T-helper 2 cell treated with Interferon-gamma antibody and Interleukin-4, amounts not matched to agents 5 μg/mL and 100 μg/mL, for 36 hours (primary cell): ENCODE measurements at regions not wholly inside any gene's neighbourhood (a gene's known extent, or its start where the extent isn't known, plus 50 kb on each side); places are given as distances from the start of the nearest gene placed in this dataset.

Experiments used
- DNase-seq: peaks from one replicate; pipeline ENCODE4 v3.0.0; 2021; ENCODE audit warnings: low spot score
- H3K27ac Mint-ChIP-seq: one replicate; pipeline ENCODE4 v1.8.0; 2021; ENCODE audit warnings: mild to moderate bottlenecking, mixed read lengths
- H3K27me3 Mint-ChIP-seq: one replicate; pipeline ENCODE4 v1.8.0; 2021; ENCODE audit warnings: low read depth, mixed read lengths
- H3K36me3 Mint-ChIP-seq: one replicate; pipeline ENCODE4 v1.8.0; 2021; ENCODE audit warnings: low read depth, mixed read lengths
- H3K4me1 Mint-ChIP-seq: one replicate; pipeline ENCODE4 v1.8.0; 2021; ENCODE audit warnings: low read depth, mixed read lengths
- H3K4me3 Mint-ChIP-seq: one replicate; pipeline ENCODE4 v1.8.0; 2022; ENCODE audit warnings: mild to moderate bottlenecking, moderate library complexity, mixed read lengths
- H3K9me3 Mint-ChIP-seq: one replicate; pipeline ENCODE4 v1.8.0; 2021; ENCODE audit warnings: mixed read lengths

DNA sequence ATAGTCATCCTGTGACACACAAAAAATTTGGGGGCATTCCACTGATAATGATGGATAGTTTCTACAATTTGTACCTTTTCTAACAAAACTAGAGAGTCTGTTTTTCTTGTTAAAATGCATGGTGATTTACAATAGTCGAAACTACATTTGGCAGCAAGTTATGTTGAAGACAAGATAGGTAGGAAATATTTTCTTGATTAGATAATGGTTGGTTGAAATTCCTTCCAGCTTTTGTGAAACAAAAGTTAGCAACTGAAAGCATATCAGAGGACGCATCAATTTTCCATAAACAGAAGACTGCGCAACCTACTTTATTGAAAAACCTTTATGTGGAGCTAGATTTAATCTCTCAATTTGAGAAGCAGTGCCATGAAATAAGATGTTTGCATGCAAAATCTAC, 155.8 kb upstream of the GLI3 start:
- Mint-ChIP-seq H3K9me3 (no peaks in the 10 kb centered on the region), H3K27me3 (no peaks in the 10 kb centered on the region), H3K36me3 (no peaks in the 10 kb centered on the region), H3K4me1 (no peaks in the 10 kb centered on the region), H3K27ac (no peak overlapping the region), H3K4me3 (no peak overlapping the region)
- no peak for DNase-seq

DNA sequence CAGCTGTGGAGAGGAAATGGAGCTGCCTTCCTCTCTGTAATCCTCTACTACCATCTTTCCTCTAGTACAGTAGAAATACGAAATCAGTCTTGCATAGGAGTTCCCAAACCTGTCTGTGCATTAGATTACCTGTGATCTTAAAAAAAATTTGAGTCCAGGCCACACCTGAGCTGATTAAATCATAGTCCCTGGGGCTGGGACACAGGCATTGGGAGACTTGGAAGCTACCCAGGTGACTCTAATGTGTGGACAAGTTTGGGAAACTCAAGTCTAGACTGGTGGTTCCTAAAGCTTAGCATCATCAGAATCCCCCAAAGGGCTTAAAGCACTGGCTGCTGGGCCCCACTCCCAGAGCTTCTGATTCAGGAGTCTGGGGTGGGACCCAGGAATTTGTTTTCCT, 152.7 kb upstream of the GLI3 start:
- H3K4me3 Mint-ChIP-seq, result no peak overlapping the region
- no peak for DNase-seq
- no peaks in the 10 kb centered on the region for H3K9me3 Mint-ChIP-seq
- H3K4me1 Mint-ChIP-seq, result no peaks in the 10 kb centered on the region
- no peaks in the 10 kb centered on the region for H3K27me3 Mint-ChIP-seq
- no peaks in the 10 kb centered on the region for H3K36me3 Mint-ChIP-seq
- H3K27ac Mint-ChIP-seq, result no peak overlapping the region

DNA sequence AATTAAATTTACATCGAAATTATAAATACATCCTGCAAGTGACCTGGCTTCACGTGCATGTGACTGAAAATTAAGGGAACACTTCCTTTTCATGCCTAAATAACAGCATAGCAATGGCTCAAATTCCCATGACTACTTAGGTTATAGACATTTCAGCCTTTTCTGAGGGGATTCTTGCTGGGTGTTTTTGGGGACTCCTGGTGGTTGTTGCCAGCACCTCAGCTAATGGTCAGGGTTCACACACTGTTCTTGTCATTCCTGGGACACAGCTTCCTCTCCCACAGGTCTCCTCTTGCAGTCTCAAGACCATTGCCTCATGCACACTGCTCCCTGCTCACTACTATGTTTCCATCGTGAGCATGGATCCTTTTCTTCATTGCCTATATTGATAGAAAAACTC, 148.9 kb upstream of the GLI3 start:
- DNase-seq, result no peak
- Mint-ChIP-seq H3K36me3 (no peaks in the 10 kb centered on the region), H3K27ac (no peak overlapping the region), H3K27me3 (no peaks in the 10 kb centered on the region), H3K4me1 (no peaks in the 10 kb centered on the region), H3K4me3 (no peak overlapping the region), H3K9me3 (no peaks in the 10 kb centered on the region)

DNA sequence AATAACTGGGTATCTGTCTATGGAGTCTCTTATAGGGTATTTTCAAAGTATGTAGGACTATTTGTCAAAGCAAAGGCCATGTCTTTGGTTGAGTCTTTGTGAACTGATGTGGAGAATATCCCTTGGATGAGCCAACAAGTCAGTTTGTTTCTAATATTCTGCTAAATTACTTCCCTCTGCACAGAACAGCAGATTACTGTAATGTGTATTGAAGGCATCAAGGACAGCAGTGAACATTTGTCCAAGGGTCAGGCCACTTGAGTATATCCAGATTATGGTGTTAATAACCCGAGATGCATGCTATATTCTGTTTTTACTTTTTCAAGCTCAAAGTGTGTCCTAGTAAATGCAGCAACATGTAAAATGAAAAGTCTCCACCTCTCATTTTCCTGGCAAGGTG, 144.2 kb upstream of the GLI3 start:
- Mint-ChIP-seq H3K27ac (no peak overlapping the region), H3K9me3 (no peaks in the 10 kb centered on the region), H3K27me3 (no peaks in the 10 kb centered on the region), H3K4me3 (no peak overlapping the region), H3K4me1 (no peaks in the 10 kb centered on the region), H3K36me3 (no peaks in the 10 kb centered on the region)
- no peak for DNase-seq

DNA sequence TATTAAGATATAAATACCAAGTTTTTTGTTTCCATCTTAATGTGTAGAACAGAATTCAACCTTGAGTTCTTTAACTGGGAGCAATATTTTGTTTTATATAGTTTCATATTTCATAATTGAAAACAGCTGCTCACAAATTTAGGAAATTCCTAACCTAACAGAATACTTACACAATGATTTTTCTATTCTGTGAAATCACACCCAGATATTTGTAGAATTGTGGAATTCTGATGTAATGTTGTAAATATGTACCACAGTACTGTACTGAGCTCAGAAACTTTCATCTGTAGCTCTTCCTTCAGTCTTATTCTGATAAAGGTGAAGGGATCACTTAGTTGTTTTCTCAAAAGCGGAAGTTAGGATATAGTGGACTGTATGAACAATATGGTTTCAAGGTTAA, 143.4 kb upstream of the GLI3 start:
- Mint-ChIP-seq H3K9me3 (no peaks in the 10 kb centered on the region), H3K4me1 (no peaks in the 10 kb centered on the region), H3K4me3 (no peak overlapping the region), H3K27me3 (no peaks in the 10 kb centered on the region), H3K27ac (no peak overlapping the region), H3K36me3 (no peaks in the 10 kb centered on the region)
- DNase-seq, result no peak

DNA sequence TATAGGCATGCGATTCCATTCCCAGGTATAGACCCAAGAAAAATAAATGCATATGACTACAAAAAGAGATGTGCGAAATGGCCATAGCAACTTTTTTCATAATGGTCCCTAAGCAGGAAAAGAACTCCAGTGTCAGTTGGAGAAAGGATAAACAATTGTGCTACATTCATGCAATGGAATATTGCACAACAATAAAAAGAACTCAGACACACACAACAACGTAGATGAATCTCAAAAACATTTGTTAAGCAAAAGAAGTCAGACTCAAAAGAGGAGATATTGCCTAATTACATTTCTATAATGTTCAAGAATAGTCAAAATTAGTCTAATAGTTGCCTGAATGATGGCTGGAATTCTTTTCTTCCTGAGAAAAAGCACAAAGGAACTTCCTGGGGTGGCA, 141.1 kb upstream of the GLI3 start:
- Mint-ChIP-seq H3K4me3 (no peak overlapping the region), H3K9me3 (no peaks in the 10 kb centered on the region), H3K36me3 (no peaks in the 10 kb centered on the region), H3K4me1 (no peaks in the 10 kb centered on the region), H3K27ac (no peak overlapping the region), H3K27me3 (no peaks in the 10 kb centered on the region)
- DNase-seq, result no peak

DNA sequence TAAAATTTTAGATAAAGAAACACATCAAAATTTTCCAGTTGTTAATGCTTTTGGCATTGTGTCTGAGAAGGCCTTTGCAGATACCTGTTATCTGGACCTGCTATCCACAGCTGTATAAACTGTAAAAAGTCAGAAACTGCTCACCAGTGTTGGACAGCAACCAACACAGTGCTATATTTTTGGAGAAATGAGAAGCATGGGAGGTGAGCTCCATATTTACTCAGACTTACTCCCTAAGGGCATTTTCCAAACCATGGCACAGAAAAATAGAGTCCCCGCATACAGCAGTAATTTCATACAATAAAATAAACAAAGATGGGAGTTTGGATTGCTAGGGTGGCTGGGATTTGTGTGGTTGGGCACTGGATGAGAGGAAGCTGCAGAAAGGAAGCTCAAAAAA, 136.3 kb upstream of the GLI3 start:
- H3K4me3 Mint-ChIP-seq, result no peak overlapping the region
- H3K36me3 Mint-ChIP-seq, result no peaks in the 10 kb centered on the region
- no peaks in the 10 kb centered on the region for H3K27me3 Mint-ChIP-seq
- H3K4me1 Mint-ChIP-seq, result no peaks in the 10 kb centered on the region
- no peak overlapping the region for H3K27ac Mint-ChIP-seq
- DNase-seq, result no peak
- H3K9me3 Mint-ChIP-seq, result no peaks in the 10 kb centered on the region

DNA sequence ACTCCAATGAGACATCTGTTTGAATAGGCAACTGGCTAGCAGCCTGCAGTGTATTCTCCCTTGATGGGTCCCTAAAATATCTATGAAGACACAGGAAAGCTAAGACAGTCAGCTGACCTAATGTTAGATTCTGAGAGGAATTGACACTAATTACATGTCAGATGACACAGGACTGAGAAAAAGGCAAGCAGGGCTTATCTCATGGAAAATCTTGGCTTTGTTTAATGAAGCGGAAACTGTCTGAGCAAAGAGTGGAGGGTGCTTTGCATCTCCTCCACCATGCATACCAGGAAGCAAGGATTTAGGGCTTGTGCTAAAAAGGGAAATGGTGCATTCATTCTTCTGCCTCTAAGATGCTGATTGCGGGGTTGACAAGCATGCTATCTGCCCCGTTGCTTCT, 135.5 kb upstream of the GLI3 start:
- no peak for DNase-seq
- H3K27ac Mint-ChIP-seq, result no peak overlapping the region
- no peaks in the 10 kb centered on the region for H3K9me3 Mint-ChIP-seq
- H3K27me3 Mint-ChIP-seq, result no peaks in the 10 kb centered on the region
- no peaks in the 10 kb centered on the region for H3K4me1 Mint-ChIP-seq
- no peak overlapping the region for H3K4me3 Mint-ChIP-seq
- H3K36me3 Mint-ChIP-seq, result no peaks in the 10 kb centered on the region

DNA sequence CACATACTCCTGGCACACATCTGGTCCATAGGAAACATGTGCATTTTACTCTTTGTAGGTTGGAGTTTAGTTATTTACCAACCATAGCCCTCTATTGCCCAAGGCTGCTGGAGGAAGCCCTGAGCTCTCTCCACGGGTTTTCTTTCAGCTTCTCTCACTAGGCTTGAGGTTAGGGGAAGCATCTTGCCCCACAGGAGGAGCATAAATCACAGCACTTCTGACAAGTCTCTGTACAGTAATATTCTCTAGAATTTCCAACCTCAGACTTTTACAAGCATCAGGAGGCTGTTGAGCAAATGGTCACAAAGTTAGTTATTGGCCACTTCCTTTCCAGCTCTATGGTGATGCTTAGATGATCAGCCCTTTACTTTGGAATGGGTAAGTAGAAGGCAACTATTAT, 122.9 kb upstream of the GLI3 start:
- no peaks in the 10 kb centered on the region for H3K27me3 Mint-ChIP-seq
- no peak overlapping the region for H3K27ac Mint-ChIP-seq
- DNase-seq, result no peak
- no peak overlapping the region for H3K4me3 Mint-ChIP-seq
- no peaks in the 10 kb centered on the region for H3K4me1 Mint-ChIP-seq
- H3K36me3 Mint-ChIP-seq, result no peaks in the 10 kb centered on the region
- H3K9me3 Mint-ChIP-seq, result peaks cover 14% of the 10 kb centered on the region

DNA sequence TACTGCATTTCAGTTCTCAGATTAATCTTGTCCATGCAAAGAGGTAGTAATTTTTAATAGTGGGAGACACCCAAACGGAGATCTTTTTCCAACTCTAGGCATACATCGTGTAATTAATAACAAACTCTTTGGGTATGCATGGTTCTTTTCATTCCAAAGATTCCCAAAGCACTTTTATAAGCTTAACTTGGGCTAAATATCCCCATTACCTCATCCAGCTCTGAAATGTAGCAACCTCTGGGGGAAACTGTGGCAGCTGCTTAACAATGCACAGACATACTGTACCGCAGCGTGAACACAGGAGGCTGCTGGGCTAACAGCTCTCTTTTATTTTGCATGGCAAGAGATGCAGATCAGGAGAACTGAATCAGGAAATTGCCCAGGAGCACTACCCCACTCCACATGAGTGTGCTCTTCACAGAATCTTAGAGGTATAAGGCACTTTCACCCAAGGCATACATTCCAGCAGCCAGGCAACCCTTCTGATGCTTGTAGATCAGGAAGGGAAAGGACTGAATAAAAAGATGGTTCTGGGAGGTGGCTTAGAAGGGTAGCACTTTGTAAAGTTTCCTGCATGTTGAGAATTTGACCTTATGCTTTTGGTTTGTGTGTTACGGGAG, 114.4 kb upstream of the GLI3 start:
- H3K36me3 Mint-ChIP-seq, result no peaks in the 10 kb centered on the region
- no peak overlapping the region for H3K4me3 Mint-ChIP-seq
- no peak for DNase-seq
- H3K27me3 Mint-ChIP-seq, result no peaks in the 10 kb centered on the region
- H3K4me1 Mint-ChIP-seq, result no peaks in the 10 kb centered on the region
- H3K9me3 Mint-ChIP-seq, result peaks cover 3% of the 10 kb centered on the region
- no peak overlapping the region for H3K27ac Mint-ChIP-seq

DNA sequence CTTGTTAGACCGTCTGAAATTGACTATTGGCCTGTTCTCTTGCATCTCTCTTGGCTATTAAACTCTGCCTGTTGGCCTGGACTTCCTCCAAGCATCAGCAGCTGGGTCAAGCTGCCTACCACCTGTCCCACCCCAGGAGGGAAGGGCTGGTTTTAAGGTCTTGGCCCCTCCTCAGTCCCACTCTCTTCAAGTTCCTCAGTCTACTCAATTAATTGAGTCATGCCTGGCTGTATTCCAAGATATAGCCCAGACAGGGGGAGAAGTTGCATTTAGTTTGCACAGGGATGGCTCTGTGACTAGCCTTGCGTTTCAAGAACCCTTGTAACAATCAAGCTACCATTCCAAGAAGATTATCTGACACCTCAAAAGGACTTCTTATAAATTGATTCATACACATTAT, 113.8 kb upstream of the GLI3 start:
- DNase-seq, result no peak
- no peaks in the 10 kb centered on the region for H3K4me1 Mint-ChIP-seq
- no peaks in the 10 kb centered on the region for H3K36me3 Mint-ChIP-seq
- H3K27me3 Mint-ChIP-seq, result no peaks in the 10 kb centered on the region
- H3K4me3 Mint-ChIP-seq, result no peak overlapping the region
- peaks cover 3% of the 10 kb centered on the region for H3K9me3 Mint-ChIP-seq
- no peak overlapping the region for H3K27ac Mint-ChIP-seq

DNA sequence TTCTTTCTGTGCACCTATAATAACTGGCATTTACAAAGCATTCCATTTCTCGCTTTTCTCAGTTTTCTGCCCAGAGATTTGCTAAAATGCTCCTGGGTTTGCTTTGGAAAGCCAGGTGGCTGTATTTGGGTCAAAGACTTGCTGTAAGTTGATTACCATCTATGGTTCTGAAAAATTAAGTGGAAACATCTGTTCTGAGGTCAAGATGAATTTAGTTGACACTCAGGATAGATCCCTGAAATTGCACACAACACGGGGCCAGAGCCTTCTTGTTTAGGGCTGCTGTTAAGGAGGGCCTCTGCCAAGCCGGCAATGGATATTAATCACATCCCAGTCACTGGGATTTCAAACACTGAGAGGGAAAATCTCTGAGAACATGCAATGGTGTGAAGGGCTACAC, 111.6 kb upstream of the GLI3 start:
- Mint-ChIP-seq H3K4me3 (no peak overlapping the region), H3K9me3 (peaks cover 3% of the 10 kb centered on the region), H3K27me3 (no peaks in the 10 kb centered on the region), H3K4me1 (no peaks in the 10 kb centered on the region), H3K36me3 (no peaks in the 10 kb centered on the region), H3K27ac (no peak overlapping the region)
- DNase-seq, result no peak

DNA sequence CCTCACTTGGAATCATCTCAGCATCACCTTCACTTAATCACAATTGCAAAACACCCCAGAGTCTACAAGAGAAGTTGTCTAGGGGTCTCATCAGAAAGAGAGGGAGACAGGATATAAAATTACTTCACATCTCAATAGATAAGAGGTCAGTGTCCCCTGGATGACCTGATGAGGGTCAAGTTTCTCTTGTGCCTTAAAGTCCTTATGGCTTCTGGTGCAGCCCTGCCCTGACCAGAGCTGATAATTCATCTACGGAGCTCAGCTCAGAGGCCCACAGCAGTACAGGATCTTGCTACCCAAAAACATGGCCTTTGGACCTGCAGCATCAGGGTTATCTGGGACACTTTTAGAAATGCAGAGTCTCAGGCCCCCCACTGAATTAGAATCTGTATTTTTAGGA, 111.1 kb upstream of the GLI3 start:
- no peak overlapping the region for H3K27ac Mint-ChIP-seq
- peaks cover 3% of the 10 kb centered on the region for H3K9me3 Mint-ChIP-seq
- H3K27me3 Mint-ChIP-seq, result no peaks in the 10 kb centered on the region
- H3K36me3 Mint-ChIP-seq, result no peaks in the 10 kb centered on the region
- no peak overlapping the region for H3K4me3 Mint-ChIP-seq
- DNase-seq, result no peak
- H3K4me1 Mint-ChIP-seq, result no peaks in the 10 kb centered on the region

DNA sequence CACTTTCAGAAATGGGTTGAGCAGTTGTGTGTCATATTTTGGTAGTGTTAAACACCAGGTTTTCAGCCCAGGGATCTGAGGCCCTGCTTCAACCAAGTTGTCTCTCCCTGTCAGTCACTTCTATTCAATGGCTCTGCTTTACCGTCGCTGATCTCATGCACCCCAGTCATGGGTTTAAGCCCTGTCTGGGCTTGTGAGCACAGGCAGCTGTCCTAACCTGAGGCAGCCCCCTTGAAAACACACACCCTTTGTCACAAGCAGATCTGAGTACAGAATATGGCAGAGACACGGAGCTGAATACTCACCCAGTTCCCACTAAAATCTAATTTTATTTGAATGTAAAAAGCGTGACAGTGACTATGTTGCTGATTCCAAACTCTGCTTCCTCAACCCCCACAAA, 110.6 kb upstream of the GLI3 start:
- DNase-seq, result no peak
- no peaks in the 10 kb centered on the region for H3K27me3 Mint-ChIP-seq
- peaks cover 3% of the 10 kb centered on the region for H3K9me3 Mint-ChIP-seq
- no peak overlapping the region for H3K27ac Mint-ChIP-seq
- H3K4me3 Mint-ChIP-seq, result no peak overlapping the region
- H3K4me1 Mint-ChIP-seq, result no peaks in the 10 kb centered on the region
- no peaks in the 10 kb centered on the region for H3K36me3 Mint-ChIP-seq

DNA sequence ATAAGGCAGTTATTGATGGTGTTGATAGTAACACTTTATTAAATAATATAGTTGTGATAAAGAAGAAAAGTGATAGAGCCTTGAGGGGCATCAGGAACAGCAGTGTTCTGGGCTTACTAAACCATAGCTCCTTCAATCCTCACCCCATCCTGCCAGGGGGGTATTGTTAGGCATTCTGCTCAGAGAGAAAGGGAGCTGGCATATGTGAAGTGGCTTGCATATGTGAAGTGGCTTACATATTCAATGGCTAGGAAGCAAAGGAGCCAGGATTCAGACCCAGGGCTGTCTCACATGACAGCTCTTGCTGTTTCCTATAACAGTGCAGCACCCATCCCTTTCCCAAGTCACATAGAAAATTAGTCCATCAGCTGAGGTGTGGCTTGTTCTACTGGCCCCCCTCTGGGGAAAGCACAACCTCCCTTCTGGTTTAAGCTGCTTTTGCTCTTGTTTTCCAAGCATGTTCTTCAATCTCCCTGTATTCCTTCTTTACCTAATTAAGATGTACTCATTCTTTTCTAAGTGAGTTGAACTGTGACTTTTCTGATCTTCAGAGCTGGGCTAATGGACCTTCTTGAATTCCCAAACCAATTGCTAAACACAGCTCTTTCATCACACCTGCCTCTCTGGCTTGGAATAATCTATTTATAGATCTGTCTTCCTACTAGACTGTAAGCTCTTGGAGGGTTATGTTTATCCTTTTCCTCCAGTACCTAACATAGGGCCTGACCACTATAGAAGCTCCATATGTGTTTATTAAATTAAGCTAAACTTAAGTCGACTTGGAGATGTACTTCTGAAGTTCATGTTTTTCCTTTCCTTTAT, 108.7 kb upstream of the GLI3 start:
- DNase-seq, result no peak
- Mint-ChIP-seq H3K4me1 (no peaks in the 10 kb centered on the region), H3K27me3 (no peaks in the 10 kb centered on the region), H3K36me3 (no peaks in the 10 kb centered on the region), H3K9me3 (peaks cover 3% of the 10 kb centered on the region), H3K4me3 (no peak overlapping the region), H3K27ac (no peak overlapping the region)
